Omental fat pad (tissue), 3 donors: ENCODE measurements at regions not wholly inside any gene's neighbourhood (a gene's known extent, or its start where the extent isn't known, plus 50 kb on each side); places are given as distances from the start of the nearest gene placed in this dataset.
"Not testable (repeated sequence)": the region's sequence is repeated elsewhere in the genome, so short reads cannot be mapped to it uniquely, and the experiment has no call there.

Experiments used
- ATAC-seq: fragments of 150-250 bp; one replicate; pipeline ENCODE4 v1.9.1; 2016; ENCODE audit warnings: mild to moderate bottlenecking, moderate library complexity; ENCODE audit not compliant: low FRiP score
- DNase-seq: peaks from one replicate; pipeline ENCODE4 v3.0.0-alpha.2; 2019; ENCODE audit warnings: low spot score
- CTCF ChIP-seq, 3 donors: fragments of 450-650 bp; IDR thresholded peaks; one replicate each; pipeline ENCODE4 v1.5.1; 2016 to 2017; ENCODE audit warnings: antibody characterized with exemption in 3 of 3, mild to moderate bottlenecking in 3 of 3, moderate library complexity in 2 of 3

- no peak for TF ChIP-seq CTCF (IDR thresholded peaks at IDR 0.05)
- no peak for DNase-seq
- ATAC-seq: peak; percentile 91
These were observed 456.2 kb upstream of the MGAT4C start for GRCh38 chr12:86712425-86712843.

GRCh38 chr12:86711731-86712130, 455.5 kb upstream of the MGAT4C start:
- no peak for ATAC-seq
- TF ChIP-seq CTCF (IDR thresholded peaks at IDR 0.05): no peak
- no peak for DNase-seq

- no peak for TF ChIP-seq CTCF (IDR thresholded peaks at IDR 0.05)
- no peak for DNase-seq
- no peak for ATAC-seq
These were observed 453.9 kb upstream of the MGAT4C start for GRCh38 chr12:86710109-86710508.

- DNase-seq, ATAC-seq: not testable (repeated sequence)
These were observed 452.8 kb upstream of the MGAT4C start for GRCh38 chr12:86709017-86709416.

GRCh38 chr12:86698641-86698980, 442.4 kb upstream of the MGAT4C start:
- DNase-seq: no peak
- no peak for TF ChIP-seq CTCF (IDR thresholded peaks at IDR 0.05)
- no peak for ATAC-seq

GRCh38 chr12:86697916-86698640, 441.9 kb upstream of the MGAT4C start:
- ATAC-seq: no peak
- no peak for DNase-seq
- no peak for TF ChIP-seq CTCF (IDR thresholded peaks at IDR 0.05)

- no peak for DNase-seq
- ATAC-seq: peak; percentile 83
- no peak for TF ChIP-seq CTCF (IDR thresholded peaks at IDR 0.05)
These were observed 427.5 kb upstream of the MGAT4C start for GRCh38 chr12:86683568-86684304.
